ENCODE measurements at regions not wholly inside any gene's neighbourhood (a gene's known extent, or its start where the extent isn't known, plus 50 kb on each side); places are given as distances from the start of the nearest gene placed in this dataset.

- ATAC-seq (ENCODE audit: poor library complexity) = no peak
These were observed 471.5 kb downstream of the SLITRK5 start for GRCh38 chr13:88142653-88143052.

GRCh38 chr13:88144580-88144979, 473.4 kb downstream of the SLITRK5 start:
- ATAC-seq (ENCODE audit: poor library complexity) (no peak), DNase-seq (no peak)
- intact Hi-C loops (cut with DNase I) = no loop called here

More at GRCh38 chr13:88142653-88143052, 471.5 kb downstream of the SLITRK5 start:
- DNase-seq = no peak
- intact Hi-C loops (cut with DNase I) = no loop called here

- no peak for ATAC-seq (ENCODE audit: poor library complexity)
- intact Hi-C loops (cut with DNase I) = no loop called here
- no peak for DNase-seq
These were observed 482.2 kb downstream of the SLITRK5 start for GRCh38 chr13:88153353-88153752.

GRCh38 chr13:88154001-88154400, 482.8 kb downstream of the SLITRK5 start:
- intact Hi-C loops (cut with DNase I) = no loop called here
- DNase-seq = no peak
- ATAC-seq (ENCODE audit: poor library complexity) = no peak

GRCh38 chr13:88162076-88162702, 491.0 kb downstream of the SLITRK5 start:
- DNase-seq = no peak
- intact Hi-C loops (cut with DNase I) = no loop called here

GRCh38 chr13:88176231-88176630, 505.1 kb downstream of the SLITRK5 start:
- intact Hi-C loops (cut with DNase I) = no loop called here
- ATAC-seq (ENCODE audit: poor library complexity) = no peak
- DNase-seq = no peak

More at GRCh38 chr13:88162076-88162702, 491.0 kb downstream of the SLITRK5 start:
- ATAC-seq (ENCODE audit: poor library complexity) = no peak

GRCh38 chr13:88183440-88183839, 512.3 kb downstream of the SLITRK5 start:
- intact Hi-C loops (cut with DNase I) = no loop called here
- DNase-seq (no peak), ATAC-seq (ENCODE audit: poor library complexity) (no peak)

- no peak for DNase-seq
- intact Hi-C loops (cut with DNase I) = no loop called here
- ATAC-seq (ENCODE audit: poor library complexity) = no peak
These were observed 517.8 kb downstream of the SLITRK5 start for GRCh38 chr13:88188986-88189385.

- DNase-seq (no peak), ATAC-seq (ENCODE audit: poor library complexity) (no peak)
- intact Hi-C loops (cut with DNase I) = no loop called here
These were observed 518.6 kb downstream of the SLITRK5 start for GRCh38 chr13:88189728-88190127.

- DNase-seq (no peak), ATAC-seq (ENCODE audit: poor library complexity) (no peak)
- intact Hi-C loops (cut with DNase I) = no loop called here
These were observed 524.9 kb downstream of the SLITRK5 start for GRCh38 chr13:88196106-88196505.

- intact Hi-C loops (cut with DNase I) = no loop called here
- DNase-seq = no peak
These were observed 546.2 kb downstream of the SLITRK5 start for GRCh38 chr13:88217372-88217771.

GRCh38 chr13:88217883-88218282, 546.7 kb downstream of the SLITRK5 start:
- intact Hi-C loops (cut with DNase I) = no loop called here

More at GRCh38 chr13:88217372-88217771, 546.2 kb downstream of the SLITRK5 start:
- no peak for ATAC-seq (ENCODE audit: poor library complexity)

GRCh38 chr13:88223958-88224357, 552.8 kb downstream of the SLITRK5 start:
- no peak for ATAC-seq (ENCODE audit: poor library complexity)
- no peak for DNase-seq
- intact Hi-C loops (cut with DNase I) = no loop called here

More at GRCh38 chr13:88217883-88218282, 546.7 kb downstream of the SLITRK5 start:
- no peak for DNase-seq
- ATAC-seq (ENCODE audit: poor library complexity) = no peak

GRCh38 chr13:88235441-88235840, 564.3 kb downstream of the SLITRK5 start:
- DNase-seq (no peak), ATAC-seq (ENCODE audit: poor library complexity) (no peak)
- intact Hi-C loops (cut with DNase I) = no loop called here

GRCh38 chr13:88246239-88246638, 575.1 kb downstream of the SLITRK5 start:
- intact Hi-C loops (cut with DNase I) = no loop called here
- DNase-seq (no peak), ATAC-seq (ENCODE audit: poor library complexity) (no peak)

- no peak for ATAC-seq (ENCODE audit: poor library complexity)
- intact Hi-C loops (cut with DNase I) = no loop called here
- DNase-seq = no peak
These were observed 577.2 kb downstream of the SLITRK5 start for GRCh38 chr13:88248393-88248792.

GRCh38 chr13:88257706-88258105, 586.5 kb downstream of the SLITRK5 start:
- no peak for DNase-seq
- no peak for ATAC-seq (ENCODE audit: poor library complexity)
- intact Hi-C loops (cut with DNase I) = no loop called here

- no peak for DNase-seq
- no peak for ATAC-seq (ENCODE audit: poor library complexity)
- intact Hi-C loops (cut with DNase I) = no loop called here
These were observed 592.6 kb downstream of the SLITRK5 start for GRCh38 chr13:88263808-88264207.

- ATAC-seq (ENCODE audit: poor library complexity) (no peak), DNase-seq (no peak)
- intact Hi-C loops (cut with DNase I) = no loop called here
These were observed 610.7 kb downstream of the SLITRK5 start for GRCh38 chr13:88281841-88282240.

- no peak for ATAC-seq (ENCODE audit: poor library complexity)
- DNase-seq = no peak
- intact Hi-C loops (cut with DNase I) = no loop called here
These were observed 614.2 kb downstream of the SLITRK5 start for GRCh38 chr13:88285329-88285728.

GRCh38 chr13:88288326-88288725, 617.2 kb downstream of the SLITRK5 start:
- no peak for DNase-seq
- no peak for ATAC-seq (ENCODE audit: poor library complexity)
- intact Hi-C loops (cut with DNase I) = no loop called here

All from Right ventricle myocardium superior (tissue), 1 donor.